Kidney capillary endothelial cell (primary cell): ENCODE measurements at regions not wholly inside any gene's neighbourhood (a gene's known extent, or its start where the extent isn't known, plus 50 kb on each side); places are given as distances from the start of the nearest gene placed in this dataset.

ENCODE experiments used
- DNase-seq: peaks from one replicate; pipeline ENCODE4 v3.0.0-alpha.2; 2018; ENCODE audit warnings: low spot score

- no peak for DNase-seq
These were observed 104.8 kb upstream of the SIRPA start for GRCh38 chr20:1790386-1790785.

GRCh38 chr20:1788044-1788443, 107.2 kb upstream of the SIRPA start:
- DNase-seq: no peak

GRCh38 chr20:1786486-1786885, 108.7 kb upstream of the SIRPA start:
- no peak for DNase-seq

- DNase-seq: no peak
These were observed 110.6 kb upstream of the SIRPA start for GRCh38 chr20:1784586-1784985.

- no peak for DNase-seq
These were observed 112.0 kb upstream of the SIRPA start for GRCh38 chr20:1783245-1783644.

GRCh38 chr20:1782181-1782580, 113.0 kb upstream of the SIRPA start:
- DNase-seq: no peak

- DNase-seq: no peak
These were observed 115.6 kb upstream of the SIRPA start for GRCh38 chr20:1779567-1779966.

GRCh38 chr20:1778338-1778737, 116.9 kb upstream of the SIRPA start:
- no peak for DNase-seq

- no peak for DNase-seq
These were observed 117.8 kb upstream of the SIRPA start for GRCh38 chr20:1777476-1777820.

- DNase-seq: peak; percentile 80
These were observed 118.3 kb upstream of the SIRPA start for GRCh38 chr20:1776681-1777475.

GRCh38 chr20:1775117-1775516, 117.5 kb upstream of the SIRPG start:
- DNase-seq: no peak

- DNase-seq: no peak
These were observed 116.9 kb upstream of the SIRPG start for GRCh38 chr20:1774479-1774878.

- no peak for DNase-seq
These were observed 116.2 kb upstream of the SIRPG start for GRCh38 chr20:1773816-1774215.

- no peak for DNase-seq
These were observed 111.9 kb upstream of the SIRPG start for GRCh38 chr20:1769491-1769890.

- DNase-seq: no peak
These were observed 109.2 kb upstream of the SIRPG start for GRCh38 chr20:1766731-1767130.

GRCh38 chr20:1764136-1765033, 106.8 kb upstream of the SIRPG start:
- DNase-seq: peak; percentile 69

GRCh38 chr20:1761598-1761997, 104.0 kb upstream of the SIRPG start:
- no peak for DNase-seq

- no peak for DNase-seq
These were observed 103.5 kb upstream of the SIRPG start for GRCh38 chr20:1761116-1761515.

GRCh38 chr20:1758765-1759164, 101.2 kb upstream of the SIRPG start:
- DNase-seq: no peak

GRCh38 chr20:1757606-1758512, 100.3 kb upstream of the SIRPG start:
- no peak for DNase-seq

- no peak for DNase-seq
These were observed 99.5 kb upstream of the SIRPG start for GRCh38 chr20:1757072-1757471.

- no peak for DNase-seq
These were observed 97.2 kb upstream of the SIRPG start for GRCh38 chr20:1754749-1755148.
